ENCODE measurements at regions not wholly inside any gene's neighbourhood (a gene's known extent, or its start where the extent isn't known, plus 50 kb on each side); places are given as distances from the start of the nearest gene placed in this dataset.
"Not testable (repeated sequence)": the region's sequence is repeated elsewhere in the genome, so short reads cannot be mapped to it uniquely, and the experiment has no call there.

DNA sequence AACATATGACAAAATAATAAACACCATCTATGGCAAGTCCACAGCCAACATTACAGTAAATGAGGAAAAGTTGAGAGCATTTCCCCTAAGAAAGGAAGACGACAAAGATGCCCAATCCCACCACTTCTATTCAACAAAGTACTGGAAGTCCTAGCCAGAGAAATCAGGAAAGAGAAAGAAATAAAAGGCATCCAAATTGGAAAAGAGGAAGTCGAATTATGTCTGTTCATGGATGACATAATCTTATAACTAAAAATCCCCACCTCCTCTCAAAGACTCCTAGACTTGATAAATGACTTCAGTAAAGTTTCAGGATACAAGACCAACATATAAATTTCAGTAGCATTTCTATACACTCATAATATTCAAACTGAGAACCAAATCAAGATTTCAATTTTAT lies 288.5 kb upstream of the POT1 start:
- no peak for DNase-seq

DNA sequence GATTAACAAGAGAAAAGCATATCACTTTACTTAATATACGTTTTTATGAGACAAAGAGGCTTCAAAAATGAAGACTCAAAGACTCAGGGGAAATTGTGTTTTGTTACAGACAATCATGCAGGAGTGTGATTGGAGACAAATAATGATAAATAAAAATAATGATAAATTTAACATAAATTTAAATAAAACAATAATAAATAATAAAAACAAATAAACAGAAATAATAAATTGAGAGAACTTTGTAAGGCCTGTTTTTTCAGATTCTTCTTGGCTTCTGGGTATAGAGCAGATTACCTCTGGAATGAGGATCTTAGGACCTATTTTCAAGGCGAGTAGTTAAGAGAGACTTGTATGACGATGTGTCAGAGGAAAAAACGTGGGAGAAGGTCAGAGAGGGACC lies 271.4 kb upstream of the POT1 start:
- DNase-seq: no peak

DNA sequence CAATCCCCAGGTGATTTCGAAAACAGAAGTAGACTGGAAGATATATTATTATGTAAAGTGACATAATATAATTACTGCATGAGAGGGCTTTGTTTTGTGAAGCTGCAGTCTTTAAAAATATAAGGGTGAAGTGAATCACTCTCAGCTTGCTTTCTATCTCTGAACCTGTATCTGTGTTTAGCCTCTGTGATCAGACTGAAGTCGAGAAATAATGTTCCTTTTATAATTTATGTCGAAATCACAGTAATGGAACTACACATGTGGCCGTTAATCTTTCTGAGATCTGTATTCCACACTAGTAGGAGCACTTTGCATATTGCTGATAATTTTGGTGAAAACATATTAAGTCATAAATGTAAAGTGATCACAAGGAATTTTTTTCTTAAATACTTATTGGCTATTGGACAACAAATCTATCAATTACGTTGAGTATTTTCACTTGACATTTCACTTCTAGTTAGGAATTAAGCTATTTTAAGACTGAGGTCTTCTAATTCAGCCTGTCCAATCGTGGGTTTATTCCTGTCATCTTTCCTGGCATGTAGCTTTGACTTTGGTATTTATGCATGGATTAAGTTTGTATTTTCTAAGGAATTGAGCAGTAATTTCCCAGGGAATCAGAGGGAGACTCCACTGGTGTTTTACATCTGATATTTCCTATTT lies 268.2 kb upstream of the POT1 start:
- no peak for DNase-seq

DNA sequence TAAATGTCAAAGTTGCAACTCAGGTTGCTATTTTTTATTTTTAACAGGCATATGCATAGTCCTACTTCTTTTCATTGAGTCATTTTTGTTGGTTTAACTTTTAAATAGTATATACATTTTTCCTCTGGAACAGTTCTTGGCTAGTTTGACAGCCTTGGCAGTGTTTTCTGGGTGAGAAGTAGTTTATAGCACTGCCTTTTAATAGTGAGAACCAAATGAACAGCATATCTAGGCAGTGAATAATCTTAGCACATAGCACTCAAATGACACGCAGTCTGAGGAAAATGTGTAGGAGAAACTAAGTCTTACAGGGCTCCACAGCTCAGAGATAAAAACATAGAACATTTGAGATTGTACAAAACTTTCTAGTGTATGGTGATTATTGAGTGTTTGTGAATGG lies 265.5 kb upstream of the POT1 start:
- no peak for DNase-seq

DNA sequence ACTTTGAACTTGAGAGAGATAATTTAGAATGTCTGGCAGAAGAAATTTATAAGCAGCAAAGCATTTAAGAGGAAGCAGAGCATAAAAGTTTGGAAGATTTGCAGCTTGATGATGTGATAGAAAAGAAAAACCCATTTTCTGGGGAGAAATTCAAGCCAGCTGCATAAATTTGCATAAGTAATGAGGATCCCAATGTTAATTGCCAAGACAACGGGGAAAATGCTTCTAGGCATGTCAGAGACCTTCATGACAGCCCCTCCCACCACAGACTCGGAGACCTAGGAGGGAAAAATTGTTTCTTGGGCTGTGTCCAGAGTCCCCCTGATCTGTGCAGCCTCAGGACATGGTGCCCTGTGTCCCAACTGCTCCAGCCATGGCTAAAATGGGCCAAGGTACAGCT lies 263.6 kb upstream of the POT1 start:
- no peak for DNase-seq

DNA sequence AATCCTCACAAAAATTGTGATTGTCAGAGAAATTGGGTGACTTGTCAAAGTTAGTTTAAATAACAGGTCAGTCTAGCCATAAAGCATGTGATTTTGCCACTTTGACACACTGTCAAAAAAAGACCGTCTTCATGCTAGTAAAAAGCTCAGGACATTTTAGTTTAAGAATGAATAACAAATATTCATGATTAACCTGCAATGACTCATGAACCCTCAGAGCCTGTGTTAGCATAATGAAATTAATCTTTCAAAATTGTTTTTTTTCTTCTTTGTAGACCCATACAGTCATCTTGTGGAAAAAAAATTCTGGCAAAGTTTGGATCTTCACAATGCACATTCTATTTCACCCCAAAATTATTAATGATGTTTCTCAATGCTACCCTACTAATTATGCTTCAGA lies 255.2 kb upstream of the POT1 start:
- no peak for DNase-seq

DNA sequence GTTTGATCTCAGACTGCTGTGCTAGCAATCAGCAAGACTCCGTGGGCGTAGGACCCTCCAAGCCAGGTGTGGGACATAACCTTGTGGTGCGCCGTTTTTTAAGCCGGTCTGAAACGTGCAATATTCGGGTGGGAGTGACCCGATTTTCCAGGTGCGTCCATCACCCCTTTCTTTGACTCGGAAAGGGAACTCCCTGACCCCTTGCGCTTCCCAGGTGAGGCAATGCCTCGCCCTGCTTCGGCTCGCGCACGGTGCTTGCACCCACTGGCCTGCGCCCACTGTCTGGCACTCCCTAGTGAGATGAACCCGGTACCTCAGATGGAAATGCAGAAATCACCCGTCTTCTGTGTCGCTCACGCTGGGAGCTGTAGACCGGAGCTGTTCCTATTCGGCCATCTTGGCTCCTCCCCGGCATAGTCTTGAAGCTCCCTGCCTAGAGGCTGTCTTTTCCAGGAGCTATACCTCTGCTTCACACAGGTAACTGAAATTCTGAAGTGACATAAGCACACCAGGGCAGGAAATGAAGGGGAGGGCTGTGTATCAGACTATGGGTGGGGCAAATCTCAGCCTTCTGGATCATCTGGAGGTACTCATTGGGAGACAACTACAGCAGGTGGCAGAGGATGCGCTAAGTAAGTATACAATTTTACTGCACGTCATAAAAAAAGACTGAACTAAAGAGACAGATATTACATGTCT lies 252.1 kb upstream of the POT1 start:
- not testable (repeated sequence) for DNase-seq

DNA sequence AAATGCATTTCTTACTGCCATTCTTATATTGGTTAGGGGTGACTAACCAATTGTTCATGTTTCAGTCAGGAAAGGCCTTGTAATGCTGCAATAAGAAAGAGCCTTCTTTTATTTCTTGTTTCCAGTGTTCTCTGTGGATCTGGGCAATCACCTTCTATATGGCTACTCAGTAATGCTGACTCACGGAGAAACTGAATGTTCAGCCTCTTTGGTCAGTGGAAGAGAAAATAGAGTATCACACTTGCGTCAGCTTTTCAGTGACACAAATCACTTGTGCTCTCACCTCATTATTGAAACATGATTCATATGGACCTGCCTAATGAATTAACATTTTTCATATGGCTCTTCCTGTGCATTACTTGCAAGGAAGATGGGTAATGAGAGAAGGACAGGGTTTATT lies 243.9 kb upstream of the POT1 start:
- no peak for DNase-seq

DNA sequence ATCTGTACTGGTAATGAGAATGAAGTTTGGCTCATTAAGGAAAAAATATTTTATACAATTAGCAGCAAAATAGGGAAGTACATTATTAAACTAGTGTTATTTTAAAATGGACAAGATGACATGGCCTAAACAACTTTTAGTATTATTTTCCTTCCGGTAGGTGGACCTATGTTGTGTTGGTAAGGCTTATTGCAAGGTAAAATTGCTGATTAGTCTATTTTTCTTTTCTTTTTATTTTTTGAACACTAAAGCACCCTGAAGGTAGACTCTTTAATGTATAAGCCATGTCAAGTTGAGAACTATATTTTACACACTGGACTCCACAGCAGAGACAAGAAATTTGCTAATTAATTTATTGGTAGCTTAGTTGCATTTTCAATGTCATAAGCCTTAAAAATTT lies 239.5 kb upstream of the POT1 start:
- no peak for DNase-seq

DNA sequence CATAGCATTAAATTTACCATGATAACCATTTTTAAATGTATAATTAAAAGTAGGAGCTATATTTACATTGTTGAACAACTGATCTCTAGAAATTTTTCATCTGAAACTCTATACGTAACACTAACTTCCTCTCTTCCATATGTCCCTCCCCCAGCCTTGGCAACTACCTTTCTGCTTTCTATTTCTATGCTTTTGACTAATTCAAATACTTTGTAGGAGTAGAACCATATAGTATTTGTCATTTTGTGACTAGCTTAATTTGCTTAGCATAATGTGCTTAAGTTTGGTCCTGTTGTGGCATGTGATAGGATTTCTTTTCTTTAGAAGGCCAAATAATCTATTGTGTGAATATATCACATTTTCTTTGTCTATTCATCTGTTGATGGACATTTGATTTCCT lies 225.3 kb upstream of the POT1 start:
- DNase-seq: no peak

DNA sequence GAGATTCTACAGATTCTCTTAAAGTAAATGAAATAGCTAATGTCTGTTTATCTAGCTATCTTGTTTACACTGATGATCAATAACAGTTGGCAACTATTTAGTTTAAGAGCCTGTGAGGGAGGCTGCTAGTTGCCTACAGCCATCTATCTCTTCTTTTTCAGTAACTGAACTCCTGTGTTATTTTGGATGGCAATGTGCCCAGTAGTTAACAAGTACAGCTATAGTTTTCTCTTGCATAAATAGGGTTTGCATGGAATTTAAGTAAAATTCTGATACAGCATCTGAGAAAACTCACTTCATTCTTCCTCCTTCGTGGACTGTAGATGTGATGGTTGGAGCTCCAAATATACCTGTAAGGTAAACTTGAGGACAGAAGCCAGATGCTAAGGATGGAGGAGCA lies 219.5 kb upstream of the POT1 start:
- DNase-seq: no peak

DNA sequence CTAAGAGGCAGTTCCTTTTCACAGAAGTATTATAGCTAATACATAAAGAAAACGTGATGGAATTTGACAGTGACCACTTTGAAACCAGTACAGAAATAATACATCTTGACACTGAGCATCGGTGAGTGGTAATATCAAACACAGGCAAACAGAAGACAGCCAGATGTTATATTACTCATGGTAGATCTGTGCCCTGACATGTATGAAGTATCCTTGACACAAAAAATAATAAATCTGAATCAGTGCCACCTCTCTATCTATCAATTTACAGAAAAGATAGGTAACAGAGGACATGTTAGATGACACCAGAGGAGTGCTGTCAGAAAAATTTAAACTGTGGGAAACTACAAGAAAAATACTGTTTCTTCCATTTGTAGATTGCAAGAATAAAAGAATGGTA lies 217.4 kb upstream of the POT1 start:
- no peak for DNase-seq

DNA sequence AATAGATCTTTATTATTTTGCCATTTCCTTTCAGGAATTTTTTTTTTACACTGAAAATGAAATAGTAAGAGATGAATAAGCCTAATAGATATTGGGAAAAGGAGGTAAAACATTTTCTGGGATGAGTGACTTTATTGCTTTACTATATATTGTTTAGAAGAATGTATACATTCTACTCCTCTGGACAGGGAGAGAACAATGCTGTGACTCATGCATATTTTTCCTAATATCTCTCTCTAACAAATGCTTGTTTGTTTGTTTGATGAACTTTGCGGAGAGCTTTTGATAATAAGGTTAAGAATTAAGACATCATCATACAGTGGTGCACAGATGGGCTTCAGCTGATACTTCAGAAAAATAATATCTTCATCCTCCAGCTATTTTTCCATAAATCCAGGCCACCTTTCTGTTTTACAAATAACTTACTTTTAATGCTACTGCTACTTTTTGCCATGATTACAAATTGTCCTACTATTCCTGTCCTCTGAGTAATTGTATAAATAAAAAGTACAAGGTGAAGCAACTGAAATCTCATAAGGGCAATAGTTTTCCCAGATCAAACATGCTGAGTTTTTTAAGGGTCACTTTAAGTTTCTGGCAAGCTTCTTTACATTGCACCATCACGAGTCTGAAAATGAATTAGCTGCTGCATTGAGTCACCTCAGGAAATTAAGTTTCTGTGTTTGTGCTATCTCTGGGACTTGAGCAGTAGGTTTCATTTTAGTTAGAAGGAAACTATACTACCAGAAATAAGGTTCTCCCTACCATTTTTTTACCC lies 207.3 kb upstream of the POT1 start:
- DNase-seq: no peak

DNA sequence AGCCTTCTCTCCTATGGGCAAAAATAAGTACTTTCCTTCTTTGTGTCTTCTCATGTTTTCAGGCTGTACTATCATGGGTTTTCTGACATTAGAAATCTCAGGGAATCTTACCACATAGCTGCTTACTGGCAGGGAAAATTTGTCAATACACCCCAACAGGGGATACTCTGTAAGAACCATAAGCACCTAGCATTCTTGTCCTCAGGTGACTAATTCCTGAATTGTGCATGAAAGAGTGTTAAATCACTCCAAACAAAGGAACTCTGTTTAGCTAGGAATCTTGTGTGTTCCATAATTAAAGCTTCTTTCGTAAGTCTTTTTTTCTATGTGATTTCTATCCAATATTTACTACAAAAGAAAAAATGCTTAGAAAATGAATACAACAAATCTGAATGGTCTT lies 206.7 kb upstream of the POT1 start:
- no peak for DNase-seq

DNA sequence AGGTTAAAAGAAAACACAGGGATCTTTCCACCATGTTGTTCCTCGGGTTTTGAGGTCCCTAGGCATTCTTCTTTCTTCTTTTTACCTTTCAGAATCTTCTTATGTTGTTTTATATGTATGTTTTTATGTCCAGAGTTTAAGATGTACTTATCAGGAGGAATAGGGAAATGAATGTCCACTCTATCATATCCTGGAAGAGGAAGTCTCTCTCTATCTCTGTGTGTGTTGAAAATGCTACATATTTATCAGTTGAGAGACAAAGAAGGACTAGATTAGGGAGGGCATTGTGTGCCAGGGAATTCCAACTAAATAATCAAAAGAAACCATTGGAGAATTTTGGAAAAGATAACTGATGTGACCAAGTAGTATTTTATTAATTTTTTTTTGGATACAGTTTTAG lies 200.5 kb upstream of the POT1 start:
- DNase-seq: no peak

DNA sequence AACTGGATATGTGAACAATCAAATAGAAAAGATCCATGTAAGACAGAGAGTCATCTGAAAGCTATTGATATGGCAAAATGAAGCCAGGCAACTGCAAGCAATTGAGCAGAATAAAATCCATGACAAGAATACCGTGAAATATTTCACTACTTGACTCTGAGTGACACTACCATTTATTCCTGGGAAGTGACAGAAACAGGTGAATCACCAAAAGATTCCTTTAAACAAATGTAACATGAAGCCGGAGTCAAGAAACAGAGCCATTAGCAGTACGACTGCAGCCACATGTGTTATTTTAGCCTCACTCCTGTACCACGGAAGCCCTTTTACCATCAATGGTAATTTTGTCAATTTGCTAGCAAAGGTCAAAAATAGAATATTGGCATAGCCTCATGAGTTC lies 197.7 kb upstream of the POT1 start:
- no peak for DNase-seq

DNA sequence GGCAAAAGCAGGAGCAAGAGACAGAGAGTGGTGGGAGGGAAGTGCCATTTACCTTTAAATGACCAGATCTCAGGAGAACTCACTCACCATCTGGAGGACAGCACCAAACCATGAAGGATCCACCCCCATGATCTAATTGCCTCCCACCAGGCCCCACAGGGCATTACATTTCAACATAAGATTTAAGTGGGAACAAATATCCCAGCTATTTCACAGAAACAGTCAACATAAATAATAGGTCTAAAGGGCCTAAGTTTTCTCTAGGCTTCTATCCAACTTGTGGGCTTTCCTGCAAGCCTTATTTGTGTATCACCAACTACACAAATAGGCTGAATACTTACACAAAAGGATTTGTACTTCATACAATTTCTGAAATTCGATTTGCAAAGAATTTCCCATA lies 196.8 kb upstream of the POT1 start:
- DNase-seq: no peak

DNA sequence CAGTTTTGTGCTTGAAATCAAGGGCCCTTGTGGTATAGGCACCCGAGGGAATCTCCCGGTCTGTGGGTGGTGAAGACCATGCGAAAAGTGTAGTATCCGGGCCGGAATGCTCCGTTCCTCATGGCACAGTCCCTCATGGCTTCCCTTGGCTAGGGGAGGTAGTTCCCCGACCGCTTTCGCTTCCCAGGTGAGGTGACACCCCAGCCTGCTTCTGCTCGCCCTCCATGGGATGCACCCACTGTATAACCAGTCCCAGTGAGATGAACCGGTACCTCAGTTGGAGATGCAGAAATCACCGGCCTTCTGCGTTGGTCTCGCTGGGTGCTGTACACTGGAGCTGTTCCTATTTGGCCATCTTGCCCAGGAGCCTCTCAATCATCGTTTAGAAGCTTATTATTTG lies 195.7 kb upstream of the POT1 start:
- no peak for DNase-seq

DNA sequence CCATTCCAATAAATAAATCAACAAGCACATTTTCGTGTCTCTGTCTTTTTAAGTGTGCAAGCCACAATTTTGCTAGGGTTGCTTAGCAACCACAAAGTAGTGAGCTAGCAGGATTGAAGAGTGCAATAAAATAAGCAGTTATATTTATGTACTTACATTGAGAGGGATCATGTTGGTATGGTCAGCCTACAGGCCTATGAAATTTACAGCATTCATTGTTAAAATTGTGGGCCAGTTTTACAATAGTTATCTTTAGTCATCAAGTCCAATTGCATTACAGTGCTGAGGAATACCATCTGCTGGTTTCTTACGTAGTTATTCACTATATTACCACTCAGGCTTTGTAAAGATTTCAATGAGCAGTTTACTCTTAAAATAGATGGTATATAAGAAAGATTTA lies 192.5 kb upstream of the POT1 start:
- no peak for DNase-seq

DNA sequence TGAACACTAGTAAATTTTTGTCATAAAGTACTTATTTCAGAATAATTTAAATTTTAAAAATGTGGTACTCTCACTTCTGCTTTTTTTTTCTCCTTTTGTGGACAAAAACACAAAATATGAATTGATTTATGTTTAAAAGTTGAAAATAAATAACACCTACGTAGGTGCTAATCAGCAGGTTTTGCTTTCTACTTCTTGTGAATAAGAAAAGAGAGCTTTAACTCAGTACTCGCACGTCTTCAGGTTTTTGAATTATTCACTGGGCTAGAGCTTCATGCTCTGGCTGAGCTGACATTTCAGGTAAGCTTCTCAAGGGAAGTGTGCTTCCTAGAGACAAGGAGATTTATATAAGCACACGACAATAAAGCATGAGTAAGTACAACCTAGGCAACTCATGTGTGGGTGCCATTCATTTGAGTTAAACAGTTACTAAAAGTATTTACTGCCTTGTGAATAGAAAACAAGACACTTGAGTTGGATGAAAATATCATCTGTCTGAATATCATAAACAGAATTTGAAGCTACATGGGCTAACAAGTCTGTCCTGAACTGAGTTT lies 190.0 kb upstream of the POT1 start:
- no peak for DNase-seq

DNA sequence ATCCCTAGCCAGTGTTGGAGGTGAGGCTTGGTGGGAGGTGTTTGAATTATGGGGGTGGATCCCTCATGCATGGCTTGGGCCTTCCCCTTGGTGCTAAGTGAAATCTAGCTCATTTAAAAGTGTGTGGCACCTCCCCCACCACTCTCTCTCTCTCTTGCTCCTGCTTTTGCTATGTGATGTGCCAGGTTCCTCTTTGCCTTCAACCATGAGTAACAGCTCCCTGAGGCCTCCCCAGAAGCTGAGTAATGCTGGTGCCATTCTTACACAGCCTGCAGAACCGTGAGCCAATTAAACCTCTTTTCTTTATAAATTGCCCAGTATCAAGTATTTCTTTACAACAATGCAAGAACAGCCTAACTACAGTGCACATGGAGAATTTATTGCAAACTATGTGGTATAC lies 188.8 kb upstream of the POT1 start:
- no peak for DNase-seq

DNA sequence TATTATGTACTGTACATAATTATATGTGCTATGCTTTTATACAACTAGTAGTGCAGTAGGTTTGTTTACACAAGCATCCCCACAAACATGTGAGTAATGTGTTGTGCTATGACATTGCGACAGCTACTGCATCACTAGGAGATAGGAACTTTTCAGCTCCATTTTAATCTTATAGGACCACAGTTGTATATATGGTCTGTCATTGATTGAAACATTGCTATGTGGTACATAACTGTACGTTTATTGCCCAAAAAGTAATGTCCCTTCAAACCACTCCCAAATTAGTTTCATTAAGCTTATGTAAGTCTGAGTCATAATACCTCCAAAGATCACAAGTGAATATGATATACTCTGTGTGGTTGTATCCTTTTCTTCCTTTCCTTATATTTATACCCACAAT lies 183.2 kb upstream of the POT1 start:
- no peak for DNase-seq

DNA sequence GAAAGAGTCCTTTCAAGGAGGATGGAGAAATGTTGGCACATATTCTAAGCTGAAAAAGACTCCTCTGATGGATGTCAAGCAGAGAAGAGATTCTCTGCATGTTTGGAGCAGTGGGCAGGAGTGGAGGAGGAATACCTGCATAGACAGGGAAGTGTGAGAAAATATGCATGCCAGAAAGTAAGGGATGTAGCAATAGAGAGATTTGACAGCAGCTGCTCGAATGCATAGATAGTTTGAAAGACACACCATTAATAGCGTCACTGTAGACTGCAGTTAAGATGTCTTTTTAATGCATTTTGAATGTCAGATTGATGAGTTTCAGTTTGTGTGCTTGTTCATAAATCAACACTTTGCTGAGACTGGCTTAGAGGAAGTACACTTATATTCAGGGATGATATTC lies 169.9 kb upstream of the POT1 start:
- no peak for DNase-seq

DNA sequence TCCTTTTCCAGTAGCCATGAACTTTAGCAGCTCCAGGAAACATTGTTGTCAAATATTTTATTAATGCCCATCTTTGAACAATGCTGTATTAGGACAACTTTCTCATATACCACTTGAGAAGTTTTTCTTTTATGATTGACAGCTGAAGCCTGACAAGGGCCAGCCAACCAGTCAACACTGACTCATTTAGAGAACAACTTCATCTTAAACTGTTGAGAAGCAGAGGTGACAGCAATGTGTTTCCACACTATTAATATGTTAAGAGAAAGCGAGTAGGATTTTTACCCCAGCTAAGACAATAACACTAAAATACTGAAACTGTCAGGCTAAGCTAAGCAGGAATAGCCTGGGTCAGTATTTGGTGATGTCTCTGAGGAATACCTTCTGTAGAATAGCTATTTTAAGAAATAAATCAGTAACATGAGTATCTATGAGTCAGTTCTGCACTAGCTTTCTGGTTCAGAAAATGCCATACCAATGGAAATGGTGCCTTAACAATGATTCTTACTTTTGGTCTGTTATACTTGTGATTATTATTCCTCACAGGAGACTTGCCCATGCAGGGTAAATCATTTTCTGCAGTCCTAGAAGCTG lies 168.8 kb upstream of the POT1 start:
- DNase-seq: no peak

Data from NCI-H1694 treated with DMSO at 0.1 percent for 48 hours (cell line).